Lower leg skin (tissue), 4 donors: ENCODE measurements at regions not wholly inside any gene's neighbourhood (a gene's known extent, or its start where the extent isn't known, plus 50 kb on each side); places are given as distances from the start of the nearest gene placed in this dataset.

Experiments used
- DNase-seq, 2 donors: peaks; one replicate each; pipeline ENCODE4 v3.0.0-alpha.2; 2019; ENCODE audit warnings: low spot score in 2 of 2
- H3K4me3 ChIP-seq: fragments of 200-600 bp; sonication (generic); 2 replicates; pipeline ENCODE4 v1.5.1; 2017; ENCODE audit warnings: mild to moderate bottlenecking, low read depth; ENCODE audit not compliant: poor library complexity, severe bottlenecking
- CTCF ChIP-seq, 3 donors: fragments of 450-650 bp; IDR thresholded peaks; one replicate each; pipeline ENCODE4 v1.5.1; 2016; ENCODE audit warnings: antibody characterized with exemption in 3 of 3, mild to moderate bottlenecking in 3 of 3, moderate library complexity in 2 of 3
- POLR2A ChIP-seq, 2 donors: fragments of 450-650 bp; IDR thresholded peaks; one replicate each; pipeline ENCODE4 v1.6.1; 2016 to 2017; ENCODE audit warnings: antibody characterized with exemption in 2 of 2, mild to moderate bottlenecking in 1 of 2, moderate library complexity in 1 of 2
- WGBS, 2 donors: methylation state at CpG; one replicate each; pipeline ENCODE4 v1.1.5; 2018; 5-methylcytosine and 5-hydroxymethylcytosine counted together
- intact Hi-C: fragments of 100-400 bp; cut with DNase I; formaldehyde crosslinking; loops from one replicate; pipeline ENCODE4 v1.15.0; 2023; ENCODE audit warnings: low total_unique reads

DNA sequence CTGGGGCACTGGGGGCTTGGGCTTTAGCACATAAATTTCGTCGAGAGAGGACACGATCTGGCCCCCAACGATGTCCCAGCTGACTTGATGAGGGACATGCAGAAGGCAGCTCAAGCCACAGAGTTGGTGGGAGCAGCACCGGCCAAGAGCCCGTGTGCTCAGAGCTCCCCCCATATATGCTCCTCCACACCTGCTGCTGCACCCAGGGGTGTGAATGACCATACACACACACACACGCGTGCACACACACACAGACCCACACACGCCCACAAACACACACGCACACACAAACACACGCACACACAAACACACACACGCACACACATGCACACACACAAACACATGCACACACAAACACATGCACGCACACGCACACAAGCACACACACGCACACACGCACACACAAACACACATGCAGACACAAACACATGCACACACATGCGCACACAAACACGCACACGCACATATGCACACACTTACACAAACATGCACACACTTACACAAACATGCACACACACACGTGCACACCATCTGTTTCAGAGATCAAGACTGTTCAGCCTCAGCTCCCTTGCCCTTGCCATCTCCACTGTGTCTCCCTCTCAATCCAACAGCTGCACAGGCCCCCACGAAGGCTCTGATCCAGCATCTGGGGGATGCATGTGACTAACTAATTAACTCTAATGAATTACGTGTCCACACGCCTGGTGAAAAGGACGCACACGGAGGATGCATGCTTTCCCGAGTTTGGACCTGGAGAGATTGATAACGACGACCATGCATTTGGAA, 85.6 kb upstream of the TNRC6C start:
- intact Hi-C loops = no loop called here
- TF ChIP-seq CTCF (IDR thresholded peaks at IDR 0.05) (no peak), POLR2A (IDR thresholded peaks at IDR 0.05) (no peak)
- no peak overlapping the region for H3K4me3 ChIP-seq
- DNase-seq = no peak
- WGBS, 2 donors = 62 to 74% methylated on average over 28 of the region's 28 CpGs

DNA sequence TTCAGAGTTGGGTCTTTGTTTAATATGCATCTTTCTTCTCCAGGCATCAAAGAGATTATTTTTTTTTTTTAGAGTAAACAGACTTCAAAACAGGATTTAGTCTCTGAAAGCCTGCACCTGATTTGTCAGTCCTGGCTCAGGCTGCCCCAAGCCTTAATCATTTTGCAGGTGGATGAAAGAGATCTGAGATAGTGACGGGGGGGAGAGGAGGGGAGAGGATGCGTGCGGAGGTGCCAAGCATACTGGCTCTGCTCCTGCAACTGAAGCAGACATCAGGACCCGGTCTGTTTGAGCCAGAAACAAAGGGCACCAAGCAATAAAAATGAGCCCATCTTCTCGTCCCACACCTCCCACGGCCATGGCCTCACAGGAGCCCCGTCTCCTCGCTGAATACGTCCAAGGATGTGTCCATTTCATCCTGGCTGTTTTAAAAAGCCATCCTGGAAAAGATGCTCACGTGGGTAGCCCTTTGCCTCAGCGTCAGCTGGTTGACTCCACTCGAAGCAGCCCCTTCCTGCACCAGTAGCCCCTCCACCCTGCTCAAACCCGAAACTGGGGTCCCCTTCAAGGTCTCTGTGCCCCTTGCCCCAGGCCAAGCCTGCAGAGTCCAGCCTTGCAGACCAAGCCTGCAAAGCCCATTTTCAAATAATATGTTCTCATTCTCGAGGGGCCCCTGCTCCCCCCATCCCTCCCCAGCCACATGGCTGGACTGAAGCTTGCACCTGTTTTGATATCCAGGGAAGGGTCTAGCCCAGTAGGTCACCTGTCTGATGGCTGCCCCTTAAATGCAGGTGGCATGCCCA, 84.8 kb upstream of the TNRC6C start:
- intact Hi-C loops = no loop called here
- TF ChIP-seq POLR2A (IDR thresholded peaks at IDR 0.05) (no peak), CTCF (IDR thresholded peaks at IDR 0.05) (no peak)
- no peak for DNase-seq
- 51 to 55% methylated on average over 14 of the region's 14 CpGs for WGBS, 2 donors
- no peak overlapping the region for H3K4me3 ChIP-seq

- WGBS, 2 donors = 78 to 80% methylated on average over 14 of the region's 14 CpGs
- TF ChIP-seq CTCF (IDR thresholded peaks at IDR 0.05) (no peak), POLR2A (IDR thresholded peaks at IDR 0.05) (no peak)
- H3K4me3 ChIP-seq = no peak overlapping the region
- intact Hi-C loops = no loop called here
- no peak for DNase-seq
These were observed 84.0 kb upstream of the TNRC6C start for GRCh38 chr17:77874303-77875050.

- intact Hi-C loops = no loop called here
- H3K4me3 ChIP-seq = no peak overlapping the region
- TF ChIP-seq POLR2A (IDR thresholded peaks at IDR 0.05) (no peak), CTCF (IDR thresholded peaks at IDR 0.05) (no peak)
- 45 to 49% methylated on average over 5 of the region's 5 CpGs for WGBS, 2 donors
- no peak for DNase-seq
These were observed 83.3 kb upstream of the TNRC6C start for GRCh38 chr17:77875051-77875780.

DNA sequence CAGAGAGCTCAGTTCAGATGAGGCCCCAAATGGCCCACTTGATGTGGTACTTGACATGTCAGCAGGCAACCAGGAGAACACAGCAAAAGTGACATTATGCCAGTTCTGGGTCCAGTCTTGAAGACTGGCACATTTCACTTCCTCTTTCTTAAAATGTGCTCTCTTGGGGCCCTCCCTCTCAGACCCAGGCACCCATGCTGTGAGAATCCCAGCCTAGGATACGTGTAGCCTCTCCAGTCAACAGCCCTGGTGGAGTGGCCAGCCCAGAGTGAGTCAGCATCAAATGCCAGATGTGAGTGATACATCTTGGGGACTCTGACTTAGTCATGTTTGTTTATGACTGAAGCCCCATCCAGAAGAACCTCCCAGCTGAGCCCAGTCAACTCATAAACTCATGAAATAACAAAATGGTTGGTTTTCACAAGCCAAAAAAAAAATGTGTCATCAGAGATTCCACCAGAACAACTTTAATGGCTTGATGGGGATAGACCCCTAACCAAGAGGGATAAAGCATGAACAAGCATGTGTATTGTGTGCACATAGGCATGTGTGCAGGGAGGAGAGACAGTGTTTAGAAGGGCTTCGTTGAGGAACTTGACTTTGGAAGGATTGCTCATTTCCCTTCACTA, 82.5 kb upstream of the TNRC6C start:
- TF ChIP-seq CTCF (IDR thresholded peaks at IDR 0.05) = no peak
- no peak for TF ChIP-seq POLR2A (IDR thresholded peaks at IDR 0.05)

More for the DNA sequence above, 82.5 kb upstream of the TNRC6C start:
- no peak for DNase-seq
- H3K4me3 ChIP-seq = no peak overlapping the region
- intact Hi-C loops = no loop called here
- 87 to 90% methylated on average over 2 of the region's 2 CpGs for WGBS, 2 donors
